ENCODE measurements at regions not wholly inside any gene's neighbourhood (a gene's known extent, or its start where the extent isn't known, plus 50 kb on each side); places are given as distances from the start of the nearest gene placed in this dataset.

DNA sequence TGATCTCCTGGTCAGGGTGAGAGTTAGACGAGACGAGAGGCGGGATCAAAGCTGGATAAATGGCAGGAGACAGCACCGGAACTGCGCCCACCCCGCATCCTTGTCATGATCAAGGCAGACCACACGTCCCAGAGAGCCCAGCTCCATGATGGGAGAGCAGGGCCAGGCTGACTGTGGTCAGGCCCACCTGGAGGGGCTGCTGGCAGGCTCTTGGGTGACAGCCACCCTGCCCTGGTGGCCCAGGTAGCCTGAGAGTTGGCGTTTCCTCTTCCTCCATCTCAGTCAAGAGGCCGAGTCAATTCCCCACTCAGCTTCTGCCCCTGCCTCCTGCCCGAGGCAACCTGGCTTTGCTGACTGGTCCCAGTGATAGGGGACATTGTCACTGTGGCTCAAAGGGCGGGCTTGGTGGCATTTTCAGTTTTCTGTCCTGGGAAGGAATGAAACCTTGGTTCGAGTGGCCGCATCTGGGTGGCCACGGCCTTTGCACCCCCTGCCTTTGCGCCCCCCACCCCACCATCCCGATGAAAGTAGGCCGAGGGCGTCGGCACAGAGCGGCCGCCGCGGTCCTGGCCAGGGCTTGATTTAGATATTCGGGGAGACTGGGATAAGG, 60.8 kb upstream of the PPARA start:
- no peak for DNase-seq (ENCODE audit: low spot score)
- TF ChIP-seq, protein P1, sequence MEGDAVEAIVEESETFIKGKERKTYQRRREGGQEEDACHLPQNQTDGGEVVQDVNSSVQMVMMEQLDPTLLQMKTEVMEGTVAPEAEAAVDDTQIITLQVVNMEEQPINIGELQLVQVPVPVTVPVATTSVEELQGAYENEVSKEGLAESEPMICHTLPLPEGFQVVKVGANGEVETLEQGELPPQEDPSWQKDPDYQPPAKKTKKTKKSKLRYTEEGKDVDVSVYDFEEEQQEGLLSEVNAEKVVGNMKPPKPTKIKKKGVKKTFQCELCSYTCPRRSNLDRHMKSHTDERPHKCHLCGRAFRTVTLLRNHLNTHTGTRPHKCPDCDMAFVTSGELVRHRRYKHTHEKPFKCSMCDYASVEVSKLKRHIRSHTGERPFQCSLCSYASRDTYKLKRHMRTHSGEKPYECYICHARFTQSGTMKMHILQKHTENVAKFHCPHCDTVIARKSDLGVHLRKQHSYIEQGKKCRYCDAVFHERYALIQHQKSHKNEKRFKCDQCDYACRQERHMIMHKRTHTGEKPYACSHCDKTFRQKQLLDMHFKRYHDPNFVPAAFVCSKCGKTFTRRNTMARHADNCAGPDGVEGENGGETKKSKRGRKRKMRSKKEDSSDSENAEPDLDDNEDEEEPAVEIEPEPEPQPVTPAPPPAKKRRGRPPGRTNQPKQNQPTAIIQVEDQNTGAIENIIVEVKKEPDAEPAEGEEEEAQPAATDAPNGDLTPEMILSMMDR (IDR thresholded peaks at IDR 0.05; ENCODE audit: extremely low read depth, missing control alignments), result no peak

GRCh38 chr22:46090036-46090591, 60.2 kb upstream of the PPARA start:
- no peak for DNase-seq (ENCODE audit: low spot score)

DNA sequence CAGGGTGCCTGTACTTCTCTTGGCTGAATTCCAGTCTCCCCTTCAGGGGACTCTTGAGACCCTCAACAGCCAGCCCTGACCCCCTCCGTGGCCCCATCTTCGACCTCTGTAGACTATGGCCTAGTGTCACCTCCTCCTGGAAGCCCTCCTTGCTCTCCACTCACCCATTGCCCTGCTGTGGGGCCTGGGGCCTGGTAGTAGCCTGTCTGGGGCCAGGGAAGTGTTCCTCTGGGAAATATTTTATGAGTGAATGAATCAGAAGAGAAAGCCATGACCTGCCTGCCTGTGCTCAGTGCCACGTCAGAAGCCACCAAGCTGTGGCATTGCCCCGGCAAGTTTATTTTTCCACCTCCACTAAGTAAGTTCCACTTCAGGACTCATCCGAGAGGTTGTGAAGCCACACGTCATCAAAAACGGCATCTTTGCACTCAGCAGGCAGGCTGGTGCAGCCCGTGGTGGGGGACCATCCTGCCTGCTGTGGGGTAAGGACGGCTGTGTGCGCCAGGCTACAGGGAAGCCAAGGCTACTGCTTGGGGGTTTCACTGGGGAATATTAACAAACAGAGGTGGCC, 59.6 kb upstream of the PPARA start:
- DNase-seq (ENCODE audit: low spot score), result no peak

More at GRCh38 chr22:46090036-46090591, 60.2 kb upstream of the PPARA start:
- TF ChIP-seq, protein P1 (IDR thresholded peaks at IDR 0.05; ENCODE audit: extremely low read depth, missing control alignments), result no peak

GRCh38 chr22:46091277-46091977, 58.9 kb upstream of the PPARA start:
- DNase-seq (ENCODE audit: low spot score), result no peak
- TF ChIP-seq, protein P1 (IDR thresholded peaks at IDR 0.05; ENCODE audit: extremely low read depth, missing control alignments), result no peak

More for the DNA sequence above, 59.6 kb upstream of the PPARA start:
- TF ChIP-seq, protein P1 (IDR thresholded peaks at IDR 0.05; ENCODE audit: extremely low read depth, missing control alignments), result no peak

- DNase-seq (ENCODE audit: low spot score), result no peak
- TF ChIP-seq, protein P1 (IDR thresholded peaks at IDR 0.05; ENCODE audit: extremely low read depth, missing control alignments), result no peak
Observed at GRCh38 chr22:46092011-46092410, 58.3 kb upstream of the PPARA start.

DNA sequence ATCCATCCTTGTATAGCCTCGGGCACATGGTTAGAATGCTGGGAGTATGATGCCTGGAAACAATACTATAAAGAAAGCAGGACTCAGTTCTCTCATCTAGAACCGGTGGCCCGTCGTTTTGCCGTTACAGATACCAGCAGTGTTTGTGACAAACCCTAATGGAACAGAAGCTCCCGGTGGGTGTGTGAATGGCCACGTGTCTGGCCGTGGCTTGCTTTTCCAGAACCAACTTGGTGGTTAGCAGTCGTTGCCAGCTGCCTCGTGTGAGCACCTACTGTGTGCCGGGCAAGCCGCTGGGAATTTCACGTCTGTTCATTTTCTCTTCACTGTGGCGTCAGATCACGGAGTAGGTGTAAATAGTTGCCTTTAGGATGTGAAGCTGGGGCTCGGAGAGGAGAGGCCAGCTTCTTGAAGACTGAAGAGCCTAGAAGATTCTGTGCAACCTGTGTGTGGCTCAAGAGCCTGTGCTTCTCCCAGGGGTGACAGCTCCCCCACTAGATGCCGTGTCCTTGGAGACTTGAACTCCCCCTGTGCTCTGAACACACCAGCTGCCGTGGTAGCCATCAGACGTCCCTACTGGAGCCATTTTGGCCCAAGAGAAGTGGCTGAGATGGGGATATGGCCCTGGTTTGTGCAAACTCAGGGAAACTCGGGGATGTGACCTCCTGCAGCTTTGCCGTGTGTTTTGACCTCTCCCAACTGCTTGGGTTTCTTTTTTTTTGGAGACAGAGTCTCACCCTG, 57.5 kb upstream of the PPARA start:
- TF ChIP-seq, protein P1 (IDR thresholded peaks at IDR 0.05; ENCODE audit: extremely low read depth, missing control alignments), result no peak
- DNase-seq (ENCODE audit: low spot score), result no peak

Measured in GM20000 (cell line).